Neural cell (in vitro differentiated cells): ENCODE measurements at regions not wholly inside any gene's neighbourhood (a gene's known extent, or its start where the extent isn't known, plus 50 kb on each side); places are given as distances from the start of the nearest gene placed in this dataset.
A peak's percentile ranks its signal among the peaks of the same experiment; 100 is the strongest.
"Not testable (repeated sequence)": the region's sequence is repeated elsewhere in the genome, so short reads cannot be mapped to it uniquely, and the experiment has no call there.

Experiments
- H2AFZ ChIP-seq: fragments of 200-600, 300-800 bp; sonication (generic), shearing (Covaris generic); 2 replicates; pipeline ENCODE4 v1.6.0; 2014; ENCODE audit warnings: low read depth, mild to moderate bottlenecking, antibody characterized with exemption, low read length, moderate library complexity
- H3F3A ChIP-seq: fragments of 200-600 bp; shearing (Covaris generic); 2 replicates; pipeline ENCODE4 v1.6.1; 2016; ENCODE audit warnings: mild to moderate bottlenecking, moderate library complexity, mixed read lengths, antibody characterized with exemption, low read length; ENCODE audit not compliant: insufficient read depth, poor library complexity, severe bottlenecking
- H3K27ac ChIP-seq: fragments of 200-600, 300-800 bp; sonication (generic), shearing (Covaris generic); 2 replicates; pipeline ENCODE4 v1.5.1; 2014; ENCODE audit warnings: mild to moderate bottlenecking, low read length, moderate library complexity
- H3K27me3 ChIP-seq: fragments of 300-800, 200-600 bp; sonication (generic), shearing (Covaris generic); 2 replicates; pipeline ENCODE4 v1.6.0; 2014; ENCODE audit warnings: mild to moderate bottlenecking, low read depth, low read length, moderate library complexity; ENCODE audit not compliant: insufficient read depth
- H3K36me3 ChIP-seq: fragments of 300-800, 200-600 bp; sonication (generic), shearing (Covaris generic); 2 replicates; pipeline ENCODE4 v1.5.1; 2014; ENCODE audit warnings: mild to moderate bottlenecking, antibody characterized with exemption, low read length, moderate library complexity; ENCODE audit not compliant: insufficient read depth
- H3K4me2 ChIP-seq: fragments of 300-800, 200-600 bp; sonication (generic), shearing (Covaris generic); 2 replicates; pipeline ENCODE4 v1.6.0; 2014; ENCODE audit warnings: mild to moderate bottlenecking, low read length
- H3K4me3 ChIP-seq: fragments of 300-800, 200-600 bp; sonication (generic), shearing (Covaris generic); 2 replicates; pipeline ENCODE4 v1.5.1; 2014; ENCODE audit warnings: mild to moderate bottlenecking, low read length, moderate library complexity
- H3K79me2 ChIP-seq: fragments of 200-600 bp; shearing (Covaris generic); replicated peaks from 2 replicates; pipeline ENCODE4 v1.6.0; 2014; ENCODE audit warnings: mild to moderate bottlenecking, low read length, moderate library complexity; ENCODE audit not compliant: insufficient read depth
- H3K9ac ChIP-seq: fragments of 300-800, 200-600 bp; sonication (generic), shearing (Covaris generic); 2 replicates; pipeline ENCODE4 v1.6.1; 2016; ENCODE audit warnings: mild to moderate bottlenecking, low read length, mixed read lengths
- H3K9me2 ChIP-seq: fragments of 200-600 bp; shearing (Covaris generic); 2 replicates; pipeline ENCODE4 v1.6.1; 2016; ENCODE audit warnings: mild to moderate bottlenecking, low read length, mixed read lengths; ENCODE audit not compliant: insufficient read depth
- H3K9me3 ChIP-seq: fragments of 200-600, 300-800 bp; sonication (generic), shearing (Covaris generic); 2 replicates; pipeline ENCODE4 v1.6.1; 2016; ENCODE audit warnings: mild to moderate bottlenecking, mixed run types, low read length, moderate library complexity, mixed read lengths
- H4K20me1 ChIP-seq: fragments of 200-600 bp; shearing (Covaris generic); 2 replicates; pipeline ENCODE4 v1.6.1; 2016; ENCODE audit warnings: mild to moderate bottlenecking, mixed run types; ENCODE audit not compliant: insufficient read depth
- EP300 ChIP-seq: fragments of 450-650 bp; conservative IDR thresholded peaks from 2 replicates; pipeline ENCODE4 v1.6.1; 2014; ENCODE audit warnings: antibody characterized with exemption, mild to moderate bottlenecking, moderate library complexity; ENCODE audit not compliant: poor library complexity, severe bottlenecking
- EZH2 ChIP-seq: fragments of 200-600, 300-800 bp; shearing (Covaris generic), sonication (generic); IDR thresholded peaks from 2 replicates; pipeline ENCODE4 v1.6.1; 2014; ENCODE audit warnings: antibody characterized with exemption, low read length, borderline replicate concordance, mild to moderate bottlenecking; ENCODE audit not compliant: insufficient read depth, poor library complexity, severe bottlenecking
- MXI1 ChIP-seq: fragments of 450-650 bp; conservative IDR thresholded peaks from 2 replicates; pipeline ENCODE4 v1.6.1; 2014; ENCODE audit warnings: antibody characterized with exemption, mild to moderate bottlenecking; ENCODE audit not compliant: poor library complexity, severe bottlenecking
- POLR2AphosphoS5 ChIP-seq: IDR thresholded peaks from 2 replicates; pipeline ENCODE4 v1.6.1; 2012
- RAD21 ChIP-seq: fragments of 450-650 bp; conservative IDR thresholded peaks from 2 replicates; pipeline ENCODE4 v1.6.1; 2014; ENCODE audit warnings: antibody characterized with exemption, mild to moderate bottlenecking, moderate library complexity
- SMC3 ChIP-seq: fragments of 450-650 bp; conservative IDR thresholded peaks from 2 replicates; pipeline ENCODE4 v1.6.1; 2014; ENCODE audit warnings: antibody characterized with exemption, mild to moderate bottlenecking, moderate library complexity; ENCODE audit not compliant: poor library complexity
- TAF1 ChIP-seq: IDR thresholded peaks from 2 replicates; pipeline ENCODE4 v1.6.1; 2012; ENCODE audit warnings: low read depth
- TF ChIP-seq, protein P1 (sequence below): fragments of 450-650 bp; IDR thresholded peaks from 2 replicates; pipeline ENCODE4 v1.5.1; 2014; ENCODE audit warnings: antibody characterized with exemption, mild to moderate bottlenecking, moderate library complexity; ENCODE audit not compliant: poor library complexity, severe bottlenecking
- TF ChIP-seq, protein P2 (sequence below): IDR thresholded peaks from 2 replicates; pipeline ENCODE4 v1.6.1; 2012; ENCODE audit warnings: borderline replicate concordance

DNA sequence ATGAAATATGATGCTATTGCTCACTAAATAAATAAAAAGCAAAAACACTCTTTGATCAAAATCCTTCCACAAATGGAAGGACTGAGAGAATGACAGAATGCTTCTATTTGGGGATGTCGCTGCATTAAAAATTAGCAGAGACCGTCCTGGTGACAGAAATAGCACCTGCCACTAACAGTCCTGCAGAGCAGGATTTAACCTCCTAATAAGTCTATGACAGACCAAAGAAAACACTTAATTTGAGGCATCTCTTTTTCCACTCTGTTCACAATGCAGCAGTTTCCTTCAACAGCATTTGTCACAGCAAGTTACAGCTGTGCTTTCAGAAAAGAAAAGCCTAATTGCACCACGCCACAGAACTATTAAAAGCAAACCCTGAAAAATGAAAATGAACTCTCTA lies 140.6 kb upstream of the BEND6 start:
- Histone ChIP-seq H2AFZ (no peak overlapping the region), H3K4me2 (no peak overlapping the region), H3K36me3 (no peaks in the 10 kb centered on the region), H3K9ac (peak overlapping the region; percentile 4), H3K4me3 (peak overlapping the region; percentile 39), H3K9me2 (no peaks in the 10 kb centered on the region), H4K20me1 (no peaks in the 10 kb centered on the region), H3K27ac (no peak overlapping the region), H3K79me2 (peaks cover 25% of the 10 kb centered on the region), H3K27me3 (no peaks in the 10 kb centered on the region), H3K9me3 (no peaks in the 10 kb centered on the region), H3F3A (peaks cover 5% of the 10 kb centered on the region)
- TF ChIP-seq EZH2 = no peak

DNA sequence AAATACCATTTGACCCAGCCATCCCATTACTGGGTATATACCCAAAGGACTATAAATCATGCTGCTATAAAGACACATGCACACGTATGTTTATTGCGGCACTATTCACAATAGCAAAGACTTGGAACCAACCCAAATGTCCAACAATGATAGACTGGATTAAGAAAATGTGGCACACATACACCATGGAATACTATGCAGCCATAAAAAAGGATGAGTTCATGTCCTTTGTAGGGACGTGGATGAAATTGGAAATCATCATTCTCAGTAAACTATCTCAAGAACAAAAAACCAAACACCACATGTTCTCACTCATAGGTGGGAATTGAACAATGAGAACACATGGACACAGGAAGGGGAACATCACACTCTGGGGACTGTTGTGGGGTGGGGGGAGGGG lies 142.1 kb upstream of the BEND6 start:
- peaks cover 15% of the 10 kb centered on the region for H3K79me2 ChIP-seq
- not testable (repeated sequence) for H3F3A ChIP-seq, H3K4me2 ChIP-seq, H3K27ac ChIP-seq, H3K9me3 ChIP-seq, H2AFZ ChIP-seq, H3K9me2 ChIP-seq, H3K4me3 ChIP-seq, H3K9ac ChIP-seq, H3K36me3 ChIP-seq, H4K20me1 ChIP-seq, H3K27me3 ChIP-seq

DNA sequence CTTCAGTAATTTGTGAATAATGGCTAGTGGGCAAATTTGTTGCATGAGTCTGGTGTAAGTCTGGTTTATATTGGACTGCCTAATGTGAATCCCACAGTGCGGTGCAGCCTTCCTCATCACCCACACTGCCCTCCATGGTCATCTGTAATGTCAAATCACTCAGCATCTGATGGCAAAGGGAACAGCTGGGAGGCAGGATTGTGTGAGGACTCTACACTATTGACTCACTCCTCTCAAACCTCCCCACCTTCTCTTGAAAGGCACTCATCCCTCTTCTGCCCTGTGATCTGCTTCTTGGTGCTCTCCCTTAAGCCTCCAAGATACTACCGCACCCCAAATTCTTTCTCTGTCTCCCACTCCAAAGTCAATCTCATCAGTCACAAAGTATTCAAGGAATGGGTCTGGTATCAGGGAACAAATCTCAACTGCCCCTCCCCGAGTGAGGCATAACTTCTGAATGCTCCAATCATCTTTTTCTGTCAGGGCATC lies 146.0 kb upstream of the BEND6 start:
- H3K27me3 ChIP-seq = no peaks in the 10 kb centered on the region
- no peak overlapping the region for H3K9ac ChIP-seq
- H4K20me1 ChIP-seq = no peaks in the 10 kb centered on the region
- H3K9me3 ChIP-seq = no peaks in the 10 kb centered on the region
- H3K4me3 ChIP-seq = no peak overlapping the region
- H3K79me2 ChIP-seq = peaks cover 20% of the 10 kb centered on the region
- H3K4me2 ChIP-seq = no peak overlapping the region
- H3K27ac ChIP-seq = no peak overlapping the region
- H3K9me2 ChIP-seq = no peaks in the 10 kb centered on the region
- peaks cover 3% of the 10 kb centered on the region for H3F3A ChIP-seq
- TF ChIP-seq, protein P1, sequence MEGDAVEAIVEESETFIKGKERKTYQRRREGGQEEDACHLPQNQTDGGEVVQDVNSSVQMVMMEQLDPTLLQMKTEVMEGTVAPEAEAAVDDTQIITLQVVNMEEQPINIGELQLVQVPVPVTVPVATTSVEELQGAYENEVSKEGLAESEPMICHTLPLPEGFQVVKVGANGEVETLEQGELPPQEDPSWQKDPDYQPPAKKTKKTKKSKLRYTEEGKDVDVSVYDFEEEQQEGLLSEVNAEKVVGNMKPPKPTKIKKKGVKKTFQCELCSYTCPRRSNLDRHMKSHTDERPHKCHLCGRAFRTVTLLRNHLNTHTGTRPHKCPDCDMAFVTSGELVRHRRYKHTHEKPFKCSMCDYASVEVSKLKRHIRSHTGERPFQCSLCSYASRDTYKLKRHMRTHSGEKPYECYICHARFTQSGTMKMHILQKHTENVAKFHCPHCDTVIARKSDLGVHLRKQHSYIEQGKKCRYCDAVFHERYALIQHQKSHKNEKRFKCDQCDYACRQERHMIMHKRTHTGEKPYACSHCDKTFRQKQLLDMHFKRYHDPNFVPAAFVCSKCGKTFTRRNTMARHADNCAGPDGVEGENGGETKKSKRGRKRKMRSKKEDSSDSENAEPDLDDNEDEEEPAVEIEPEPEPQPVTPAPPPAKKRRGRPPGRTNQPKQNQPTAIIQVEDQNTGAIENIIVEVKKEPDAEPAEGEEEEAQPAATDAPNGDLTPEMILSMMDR = no peak
- TF ChIP-seq EP300 (no peak), EZH2 (no peak), TAF1 (no peak), POLR2AphosphoS5 (no peak), SMC3 (no peak), MXI1 (no peak), RAD21 (no peak)
- TF ChIP-seq, protein P2, sequence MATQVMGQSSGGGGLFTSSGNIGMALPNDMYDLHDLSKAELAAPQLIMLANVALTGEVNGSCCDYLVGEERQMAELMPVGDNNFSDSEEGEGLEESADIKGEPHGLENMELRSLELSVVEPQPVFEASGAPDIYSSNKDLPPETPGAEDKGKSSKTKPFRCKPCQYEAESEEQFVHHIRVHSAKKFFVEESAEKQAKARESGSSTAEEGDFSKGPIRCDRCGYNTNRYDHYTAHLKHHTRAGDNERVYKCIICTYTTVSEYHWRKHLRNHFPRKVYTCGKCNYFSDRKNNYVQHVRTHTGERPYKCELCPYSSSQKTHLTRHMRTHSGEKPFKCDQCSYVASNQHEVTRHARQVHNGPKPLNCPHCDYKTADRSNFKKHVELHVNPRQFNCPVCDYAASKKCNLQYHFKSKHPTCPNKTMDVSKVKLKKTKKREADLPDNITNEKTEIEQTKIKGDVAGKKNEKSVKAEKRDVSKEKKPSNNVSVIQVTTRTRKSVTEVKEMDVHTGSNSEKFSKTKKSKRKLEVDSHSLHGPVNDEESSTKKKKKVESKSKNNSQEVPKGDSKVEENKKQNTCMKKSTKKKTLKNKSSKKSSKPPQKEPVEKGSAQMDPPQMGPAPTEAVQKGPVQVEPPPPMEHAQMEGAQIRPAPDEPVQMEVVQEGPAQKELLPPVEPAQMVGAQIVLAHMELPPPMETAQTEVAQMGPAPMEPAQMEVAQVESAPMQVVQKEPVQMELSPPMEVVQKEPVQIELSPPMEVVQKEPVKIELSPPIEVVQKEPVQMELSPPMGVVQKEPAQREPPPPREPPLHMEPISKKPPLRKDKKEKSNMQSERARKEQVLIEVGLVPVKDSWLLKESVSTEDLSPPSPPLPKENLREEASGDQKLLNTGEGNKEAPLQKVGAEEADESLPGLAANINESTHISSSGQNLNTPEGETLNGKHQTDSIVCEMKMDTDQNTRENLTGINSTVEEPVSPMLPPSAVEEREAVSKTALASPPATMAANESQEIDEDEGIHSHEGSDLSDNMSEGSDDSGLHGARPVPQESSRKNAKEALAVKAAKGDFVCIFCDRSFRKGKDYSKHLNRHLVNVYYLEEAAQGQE = no peak
- no peak overlapping the region for H2AFZ ChIP-seq
- H3K36me3 ChIP-seq = no peaks in the 10 kb centered on the region
